ENCODE measurements at regions not wholly inside any gene's neighbourhood (a gene's known extent, or its start where the extent isn't known, plus 50 kb on each side); places are given as distances from the start of the nearest gene placed in this dataset.

- DNase-seq (ENCODE audit: low read depth) = peak; percentile 62
These were observed 52.0 kb upstream of the THY1 start for GRCh38 chr11:119474682-119475596.

GRCh38 chr11:119473901-119474681 is 51.1 kb upstream of the THY1 start:
- no peak for DNase-seq (ENCODE audit: low read depth)

- DNase-seq (ENCODE audit: low read depth) = no peak
These were observed 50.3 kb upstream of the THY1 start for GRCh38 chr11:119473226-119473625.

- no peak for DNase-seq (ENCODE audit: low read depth)
These were observed 49.9 kb upstream of the THY1 start for GRCh38 chr11:119472856-119473222.
